ENCODE measurements at regions not wholly inside any gene's neighbourhood (a gene's known extent, or its start where the extent isn't known, plus 50 kb on each side); places are given as distances from the start of the nearest gene placed in this dataset.

DNA sequence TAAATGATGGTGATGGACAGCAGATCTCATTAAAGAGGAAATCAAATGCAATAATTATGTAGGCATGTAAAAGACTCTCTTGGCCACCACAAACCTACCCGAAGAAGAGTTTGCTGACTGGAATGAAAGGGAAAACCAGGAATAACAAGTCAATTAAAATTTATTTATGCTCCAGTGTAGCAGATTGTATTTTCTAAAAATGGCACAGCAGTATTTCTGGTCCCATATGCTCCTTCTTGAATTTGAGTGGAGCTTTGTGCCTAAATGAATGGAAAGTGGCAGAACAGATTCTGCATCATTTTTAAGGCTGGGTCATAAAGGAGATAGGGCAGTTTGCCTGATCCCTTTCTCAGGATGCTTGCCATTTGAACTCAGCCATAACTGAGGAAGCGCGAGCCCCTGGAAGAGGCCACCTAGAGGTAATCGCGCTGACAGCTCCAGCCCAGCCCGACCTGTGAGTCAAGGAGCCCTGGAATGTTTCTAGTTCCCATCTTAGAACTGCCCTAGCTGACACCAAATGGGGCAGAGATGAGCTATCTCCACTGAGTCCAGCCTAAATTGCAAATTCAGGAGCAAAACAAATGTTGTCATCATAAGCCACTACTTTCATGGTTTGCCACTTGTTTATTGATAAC lies 229.2 kb upstream of the TMTC1 start:
- DNase-seq (ENCODE audit: low spot score), result no peak

DNA sequence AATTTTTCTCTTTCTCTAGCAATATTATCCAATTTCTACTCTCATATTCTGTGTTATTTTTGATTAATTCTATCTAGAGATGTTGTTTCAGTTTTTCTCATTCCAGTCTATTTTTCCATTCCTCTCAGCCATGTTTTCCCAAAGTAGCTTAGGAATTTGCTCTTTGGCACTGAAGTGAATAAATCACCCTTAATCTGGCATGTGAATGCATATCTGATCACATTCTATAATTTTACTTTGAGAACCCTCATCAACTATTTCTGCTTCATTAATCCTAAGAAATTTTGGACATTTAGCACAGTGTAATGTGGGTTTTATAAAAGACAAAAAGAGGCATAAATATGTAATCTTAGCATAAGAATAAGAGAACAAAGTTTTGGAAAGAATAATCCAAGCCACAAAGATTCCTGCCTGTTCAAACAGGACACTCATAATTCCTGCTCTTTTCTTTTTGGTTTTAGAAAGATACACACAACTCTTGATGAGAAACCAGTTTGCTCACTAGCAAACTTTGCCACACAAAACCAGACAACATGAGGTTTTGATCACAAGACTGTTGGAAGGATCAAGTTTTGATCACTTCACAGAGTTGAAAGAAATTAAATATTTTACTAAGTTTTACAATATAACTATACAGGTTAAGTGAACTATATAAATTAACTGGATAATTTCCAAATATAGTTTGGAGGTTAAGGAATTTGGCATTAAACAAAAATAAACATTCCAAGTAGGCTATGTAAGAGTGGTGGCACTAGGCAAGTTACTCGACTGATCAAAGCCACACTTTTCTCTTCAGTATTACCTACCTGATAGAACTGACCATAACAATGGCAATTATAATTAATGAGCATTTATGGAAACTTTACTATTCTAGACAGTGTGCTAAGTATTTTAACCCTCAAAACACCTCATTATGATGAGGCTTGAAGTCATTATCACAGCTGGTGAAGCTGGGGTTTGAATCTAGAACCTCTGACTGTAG lies 226.6 kb upstream of the TMTC1 start:
- TF ChIP-seq, protein P1, sequence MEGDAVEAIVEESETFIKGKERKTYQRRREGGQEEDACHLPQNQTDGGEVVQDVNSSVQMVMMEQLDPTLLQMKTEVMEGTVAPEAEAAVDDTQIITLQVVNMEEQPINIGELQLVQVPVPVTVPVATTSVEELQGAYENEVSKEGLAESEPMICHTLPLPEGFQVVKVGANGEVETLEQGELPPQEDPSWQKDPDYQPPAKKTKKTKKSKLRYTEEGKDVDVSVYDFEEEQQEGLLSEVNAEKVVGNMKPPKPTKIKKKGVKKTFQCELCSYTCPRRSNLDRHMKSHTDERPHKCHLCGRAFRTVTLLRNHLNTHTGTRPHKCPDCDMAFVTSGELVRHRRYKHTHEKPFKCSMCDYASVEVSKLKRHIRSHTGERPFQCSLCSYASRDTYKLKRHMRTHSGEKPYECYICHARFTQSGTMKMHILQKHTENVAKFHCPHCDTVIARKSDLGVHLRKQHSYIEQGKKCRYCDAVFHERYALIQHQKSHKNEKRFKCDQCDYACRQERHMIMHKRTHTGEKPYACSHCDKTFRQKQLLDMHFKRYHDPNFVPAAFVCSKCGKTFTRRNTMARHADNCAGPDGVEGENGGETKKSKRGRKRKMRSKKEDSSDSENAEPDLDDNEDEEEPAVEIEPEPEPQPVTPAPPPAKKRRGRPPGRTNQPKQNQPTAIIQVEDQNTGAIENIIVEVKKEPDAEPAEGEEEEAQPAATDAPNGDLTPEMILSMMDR (IDR thresholded peaks at IDR 0.05; ENCODE audit: extremely low read depth, missing control alignments), result no peak
- no peak for DNase-seq (ENCODE audit: low spot score)

More for the DNA sequence above, 229.2 kb upstream of the TMTC1 start:
- TF ChIP-seq, protein P1 (IDR thresholded peaks at IDR 0.05; ENCODE audit: extremely low read depth, missing control alignments), result no peak

DNA sequence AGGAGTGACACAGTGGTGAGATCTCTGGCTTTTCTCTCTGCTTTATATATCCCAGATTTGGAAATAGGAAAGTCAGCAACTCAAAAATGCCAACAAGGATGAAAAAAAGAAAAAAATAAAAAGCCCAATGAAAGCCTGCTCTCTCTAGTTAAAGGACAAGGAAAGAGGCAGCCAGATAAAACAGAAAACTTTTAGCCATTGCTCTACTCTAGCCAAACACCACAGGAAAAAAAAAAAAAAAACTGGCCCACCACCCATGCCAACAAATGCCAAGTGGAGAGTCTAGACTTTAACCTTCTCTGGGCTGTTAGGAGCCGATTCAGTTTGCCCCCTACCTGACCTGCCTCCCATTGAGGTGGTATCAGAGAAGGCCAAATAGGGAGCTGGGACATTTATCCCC lies 222.3 kb upstream of the TMTC1 start:
- DNase-seq (ENCODE audit: low spot score), result no peak
- TF ChIP-seq, protein P1 (IDR thresholded peaks at IDR 0.05; ENCODE audit: extremely low read depth, missing control alignments), result no peak

DNA sequence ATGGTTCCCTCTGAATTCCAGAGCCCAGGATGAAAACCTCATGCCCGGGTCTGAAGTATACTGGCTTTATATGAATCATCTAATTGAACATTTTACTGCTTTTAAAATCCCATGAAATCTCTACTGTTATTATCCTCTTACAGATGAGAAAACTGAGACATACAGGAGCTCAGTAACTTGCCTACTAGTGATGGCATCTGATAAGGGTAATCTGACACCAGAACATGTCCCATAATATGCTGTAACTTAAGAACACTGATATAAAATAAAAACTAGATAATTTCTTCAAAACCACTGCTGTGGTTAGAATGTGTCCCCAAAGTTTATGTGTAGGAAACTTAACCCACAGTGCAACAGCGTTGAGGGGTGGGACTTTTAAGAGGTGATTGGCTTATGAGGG lies 219.6 kb upstream of the TMTC1 start:
- DNase-seq (ENCODE audit: low spot score), result no peak
- TF ChIP-seq, protein P1 (IDR thresholded peaks at IDR 0.05; ENCODE audit: extremely low read depth, missing control alignments), result no peak

DNA sequence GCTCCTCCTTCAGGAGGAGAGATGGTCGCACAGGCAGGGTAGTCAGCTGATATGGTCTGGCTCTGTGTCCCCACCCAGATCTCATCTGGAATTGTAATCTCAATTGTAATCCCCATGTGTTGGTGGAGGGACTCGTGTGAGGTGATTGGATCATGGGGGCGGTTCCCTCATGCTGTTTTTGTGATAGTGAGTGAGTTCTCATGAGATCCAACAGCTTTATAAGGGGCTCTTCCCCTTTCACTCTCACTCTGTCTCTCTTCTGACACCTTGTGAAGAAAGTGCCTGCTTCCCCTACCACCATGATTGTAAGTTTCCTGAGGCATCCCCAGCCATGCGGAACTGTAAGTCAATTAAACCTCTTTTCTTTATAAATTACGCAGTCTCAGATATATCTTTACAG lies 218.9 kb upstream of the TMTC1 start:
- no peak for DNase-seq (ENCODE audit: low spot score)
- TF ChIP-seq, protein P1 (IDR thresholded peaks at IDR 0.05; ENCODE audit: extremely low read depth, missing control alignments), result no peak

DNA sequence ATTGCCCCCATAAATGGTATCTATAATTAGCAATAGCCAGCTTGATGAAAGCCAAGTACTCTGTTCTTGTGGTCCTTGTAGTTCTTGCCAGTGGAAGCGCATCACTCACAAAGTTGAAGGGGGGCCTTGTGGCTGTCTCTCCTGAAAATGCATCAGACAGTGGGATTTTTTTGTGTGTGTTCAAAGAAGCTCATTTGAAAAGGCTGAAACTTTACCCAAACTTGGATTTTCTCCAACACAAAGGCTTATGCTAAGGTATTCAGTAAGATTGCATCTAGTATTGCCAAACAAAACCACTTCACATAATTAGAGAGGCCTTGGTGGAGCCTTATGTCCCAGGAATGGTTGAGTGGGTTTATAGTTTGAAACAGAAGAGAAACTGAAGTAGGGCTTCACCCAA lies 216.7 kb upstream of the TMTC1 start:
- DNase-seq (ENCODE audit: low spot score), result no peak
- TF ChIP-seq, protein P1 (IDR thresholded peaks at IDR 0.05; ENCODE audit: extremely low read depth, missing control alignments), result no peak

DNA sequence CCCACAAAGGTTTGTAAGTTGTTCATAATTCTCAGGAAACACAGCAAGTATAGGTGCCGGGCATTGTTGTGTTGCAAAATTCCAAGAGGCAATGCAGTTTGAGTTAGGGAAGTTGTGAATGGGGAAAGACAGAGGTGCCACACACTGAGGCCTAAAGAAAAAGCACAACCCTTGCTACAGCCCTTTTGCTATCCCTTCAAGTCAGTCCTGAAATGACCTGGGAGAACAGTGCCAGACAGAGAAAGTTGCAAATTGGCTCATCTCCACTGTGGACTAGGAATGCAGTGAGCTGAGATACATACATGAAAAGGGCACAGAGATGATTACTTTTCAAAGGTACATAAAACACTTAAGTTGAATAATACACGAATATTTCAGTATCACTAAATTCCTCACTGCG lies 213.3 kb upstream of the TMTC1 start:
- TF ChIP-seq, protein P1 (IDR thresholded peaks at IDR 0.05; ENCODE audit: extremely low read depth, missing control alignments), result no peak
- no peak for DNase-seq (ENCODE audit: low spot score)

Measured in GM20000 (cell line).